Neural progenitor cell (in vitro differentiated cells): ENCODE measurements at regions not wholly inside any gene's neighbourhood (a gene's known extent, or its start where the extent isn't known, plus 50 kb on each side); places are given as distances from the start of the nearest gene placed in this dataset.

Source experiments
- DNase-seq: peaks from one replicate; pipeline ENCODE4 v3.0.0-alpha.2; 2016; ENCODE audit warnings: low spot score
- H2AFZ ChIP-seq: fragments of 200-600 bp; sonication (generic); replicated peaks from 2 replicates; pipeline ENCODE4 v1.6.1; 2016; ENCODE audit warnings: antibody characterized with exemption
- H3F3A ChIP-seq: fragments of 200-600 bp; sonication (generic); 2 replicates; pipeline ENCODE4 v1.6.1; 2016; ENCODE audit warnings: antibody characterized with exemption, low read depth
- H3K27ac ChIP-seq: fragments of 200-600 bp; sonication (generic); 2 replicates; pipeline ENCODE4 v1.5.1; 2016; ENCODE audit warnings: mild to moderate bottlenecking
- H3K27me3 ChIP-seq: fragments of 200-600 bp; sonication (generic); 2 replicates; pipeline ENCODE4 v1.6.1; 2016; ENCODE audit warnings: mild to moderate bottlenecking, moderate library complexity
- H3K36me3 ChIP-seq: fragments of 200-600 bp; sonication (generic); 2 replicates; pipeline ENCODE4 v1.5.1; 2016
- H3K4me1 ChIP-seq: fragments of 200-600 bp; sonication (generic); 2 replicates; pipeline ENCODE4 v1.6.1; 2016; ENCODE audit warnings: mixed run types
- H3K4me2 ChIP-seq: fragments of 200-600 bp; sonication (generic); 2 replicates; pipeline ENCODE4 v1.6.1; 2016
- H3K4me3 ChIP-seq: fragments of 200-600 bp; sonication (generic); 2 replicates; pipeline ENCODE4 v1.5.1; 2016
- H3K79me2 ChIP-seq: fragments of 200-600 bp; sonication (generic); 2 replicates; pipeline ENCODE4 v1.6.1; 2016; ENCODE audit warnings: low read depth
- H3K9ac ChIP-seq: fragments of 200-600 bp; sonication (generic); 2 replicates; pipeline ENCODE4 v1.6.1; 2016
- H3K9me3 ChIP-seq: fragments of 200-600 bp; sonication (generic); 2 replicates; pipeline ENCODE4 v1.5.1; 2016; ENCODE audit warnings: low read depth
- H4K20me1 ChIP-seq: fragments of 200-600 bp; sonication (generic); 2 replicates; pipeline ENCODE4 v1.6.1; 2016; ENCODE audit warnings: low read depth
- H3K27ac Mint-ChIP-seq: 3 replicates; pipeline ENCODE4 v1.8.0; 2021; ENCODE audit warnings: mixed read lengths
- H3K27me3 Mint-ChIP-seq: 2 replicates; pipeline ENCODE4 v1.8.0; 2022; ENCODE audit warnings: low read depth, mild to moderate bottlenecking, inconsistent platforms, moderate library complexity, mixed read lengths; ENCODE audit not compliant: insufficient read depth
- H3K36me3 Mint-ChIP-seq: 3 replicates; pipeline ENCODE4 v1.8.0; 2021; ENCODE audit warnings: mixed read lengths
- H3K4me1 Mint-ChIP-seq: 3 replicates; pipeline ENCODE4 v1.8.0; 2021; ENCODE audit warnings: mixed read lengths
- H3K4me3 Mint-ChIP-seq: 3 replicates; pipeline ENCODE4 v1.8.0; 2021; ENCODE audit warnings: mild to moderate bottlenecking, moderate library complexity, mixed read lengths
- H3K9me3 Mint-ChIP-seq: 3 replicates; pipeline ENCODE4 v1.8.0; 2020; ENCODE audit warnings: mixed read lengths
- CTCF ChIP-seq: fragments of 200-600 bp; sonication (generic); IDR thresholded peaks from 2 replicates; pipeline ENCODE4 v1.5.1; 2017; ENCODE audit warnings: antibody characterized with exemption, mild to moderate bottlenecking
- EZH2 ChIP-seq: fragments of 200-600 bp; sonication (generic); IDR thresholded peaks from 2 replicates; pipeline ENCODE4 v1.6.1; 2017; ENCODE audit warnings: antibody characterized with exemption, mild to moderate bottlenecking, moderate library complexity
- EZH2phosphoT487 ChIP-seq: fragments of 200-600 bp; sonication (generic); IDR thresholded peaks from 2 replicates; pipeline ENCODE4 v1.6.1; 2017; ENCODE audit warnings: antibody characterized with exemption

- no peaks in the 10 kb centered on the region for H3K4me1 ChIP-seq
- H3K36me3 ChIP-seq, result no peaks in the 10 kb centered on the region
- H3K27ac ChIP-seq, result no peak overlapping the region
- no peaks in the 10 kb centered on the region for H4K20me1 ChIP-seq
- H2AFZ ChIP-seq, result no peak overlapping the region
- no peak overlapping the region for H3K4me2 ChIP-seq
- Mint-ChIP-seq H3K27ac (no peak overlapping the region), H3K4me3 (no peak overlapping the region), H3K4me1 (peaks cover 6% of the 10 kb centered on the region), H3K36me3 (no peaks in the 10 kb centered on the region), H3K9me3 (no peaks in the 10 kb centered on the region), H3K27me3 (peaks cover 2% of the 10 kb centered on the region)
- H3K27me3 ChIP-seq, result no peaks in the 10 kb centered on the region
- no peaks in the 10 kb centered on the region for H3K9me3 ChIP-seq
- no peak overlapping the region for H3K9ac ChIP-seq
- no peak overlapping the region for H3K4me3 ChIP-seq
- no peak for TF ChIP-seq CTCF
- no peaks in the 10 kb centered on the region for H3K79me2 ChIP-seq
- no peak for DNase-seq
- no peaks in the 10 kb centered on the region for H3F3A ChIP-seq
These were observed 84.0 kb downstream of the PTGR3 start for GRCh38 chr18:75124991-75125381.

GRCh38 chr18:75124551-75124950 is 84.4 kb downstream of the PTGR3 start:
- H3K4me1 ChIP-seq, result no peaks in the 10 kb centered on the region
- no peak for DNase-seq
- TF ChIP-seq CTCF (no peak), EZH2phosphoT487 (no peak), EZH2 (no peak)
- Mint-ChIP-seq H3K27me3 (no peaks in the 10 kb centered on the region), H3K27ac (no peak overlapping the region), H3K4me1 (peaks cover 6% of the 10 kb centered on the region), H3K9me3 (no peaks in the 10 kb centered on the region), H3K4me3 (no peak overlapping the region), H3K36me3 (no peaks in the 10 kb centered on the region)
- no peak overlapping the region for H3K4me2 ChIP-seq
- no peaks in the 10 kb centered on the region for H3K27me3 ChIP-seq
- H4K20me1 ChIP-seq, result no peaks in the 10 kb centered on the region
- H3K36me3 ChIP-seq, result no peaks in the 10 kb centered on the region
- H3K9me3 ChIP-seq, result no peaks in the 10 kb centered on the region
- no peak overlapping the region for H3K4me3 ChIP-seq
- H2AFZ ChIP-seq, result no peak overlapping the region
- no peak overlapping the region for H3K9ac ChIP-seq
- H3F3A ChIP-seq, result no peaks in the 10 kb centered on the region
- H3K27ac ChIP-seq, result no peak overlapping the region
- no peaks in the 10 kb centered on the region for H3K79me2 ChIP-seq

GRCh38 chr18:75123113-75123512 is 85.8 kb downstream of the PTGR3 start:
- Histone ChIP-seq H3K4me1 (no peaks in the 10 kb centered on the region), H3K36me3 (no peaks in the 10 kb centered on the region), H4K20me1 (no peaks in the 10 kb centered on the region), H3K4me2 (no peak overlapping the region), H3K27me3 (no peaks in the 10 kb centered on the region), H2AFZ (no peak overlapping the region), H3K9ac (no peak overlapping the region), H3K79me2 (no peaks in the 10 kb centered on the region), H3K9me3 (no peaks in the 10 kb centered on the region), H3K27ac (no peak overlapping the region), H3K4me3 (no peak overlapping the region), H3F3A (no peaks in the 10 kb centered on the region)
- Mint-ChIP-seq H3K4me3 (no peak overlapping the region), H3K4me1 (peaks cover 6% of the 10 kb centered on the region), H3K27me3 (no peaks in the 10 kb centered on the region), H3K36me3 (no peaks in the 10 kb centered on the region), H3K9me3 (no peaks in the 10 kb centered on the region), H3K27ac (no peak overlapping the region)
- TF ChIP-seq CTCF, result no peak
- TF ChIP-seq EZH2, result no peak
- no peak for TF ChIP-seq EZH2phosphoT487
- no peak for DNase-seq
